Hematopoietic multipotent progenitor cell treated with erythropoietin and hydrocortisone succinate and interleukin-3 and kit ligand, for 4 days (in vitro differentiated cells): ENCODE measurements at regions not wholly inside any gene's neighbourhood (a gene's known extent, or its start where the extent isn't known, plus 50 kb on each side); places are given as distances from the start of the nearest gene placed in this dataset.

Source experiments
- DNase-seq: peaks from one replicate; pipeline ENCODE4 v3.0.0-alpha.2; 2015

- DNase-seq = no peak
These were observed 111.4 kb upstream of the PREP start for GRCh38 chr6:105514306-105514705.

- no peak for DNase-seq
These were observed 108.8 kb upstream of the PREP start for GRCh38 chr6:105511639-105512038.

- no peak for DNase-seq
These were observed 107.9 kb upstream of the PREP start for GRCh38 chr6:105510746-105511145.

GRCh38 chr6:105509506-105510331, 106.8 kb upstream of the PREP start:
- no peak for DNase-seq

GRCh38 chr6:105507811-105508210, 104.9 kb upstream of the PREP start:
- DNase-seq = no peak

GRCh38 chr6:105504706-105505105, 101.8 kb upstream of the PREP start:
- no peak for DNase-seq

- DNase-seq = no peak
These were observed 100.8 kb upstream of the PREP start for GRCh38 chr6:105503641-105504040.

- DNase-seq = no peak
These were observed 99.0 kb upstream of the PREP start for GRCh38 chr6:105501826-105502344.

- DNase-seq = no peak
These were observed 98.4 kb upstream of the PREP start for GRCh38 chr6:105501246-105501645.

- no peak for DNase-seq
These were observed 97.8 kb upstream of the PREP start for GRCh38 chr6:105500693-105501092.

GRCh38 chr6:105499931-105500330, 97.0 kb upstream of the PREP start:
- DNase-seq = no peak

GRCh38 chr6:105499136-105499870, 96.4 kb upstream of the PREP start:
- DNase-seq = no peak

GRCh38 chr6:105497549-105497948, 94.7 kb upstream of the PREP start:
- no peak for DNase-seq

- no peak for DNase-seq
These were observed 92.6 kb upstream of the PREP start for GRCh38 chr6:105495515-105495914.

- DNase-seq = no peak
These were observed 91.8 kb upstream of the PREP start for GRCh38 chr6:105494688-105495087.

GRCh38 chr6:105493736-105494135, 90.9 kb upstream of the PREP start:
- no peak for DNase-seq

- no peak for DNase-seq
These were observed 90.1 kb upstream of the PREP start for GRCh38 chr6:105492706-105493673.

- DNase-seq = no peak
These were observed 86.3 kb upstream of the PREP start for GRCh38 chr6:105489216-105489530.

- no peak for DNase-seq
These were observed 85.8 kb upstream of the PREP start for GRCh38 chr6:105488516-105489215.

- no peak for DNase-seq
These were observed 84.3 kb upstream of the PREP start for GRCh38 chr6:105487040-105487790.

GRCh38 chr6:105485456-105485855, 82.6 kb upstream of the PREP start:
- DNase-seq = no peak
